GM12878 (cell line): ENCODE measurements at regions not wholly inside any gene's neighbourhood (a gene's known extent, or its start where the extent isn't known, plus 50 kb on each side); places are given as distances from the start of the nearest gene placed in this dataset.

Source experiments
- ATAC-seq: fragments of 200-7000 bp; cut with Tn5 transposase; 3 replicates; pipeline ENCODE4 v1.9.1; 2020; ENCODE audit warnings: mild to moderate bottlenecking, moderate library complexity
- BruUV-seq: library from RNA; stranded (reverse); fragments of 400-500 nt; replicated peaks from 2 replicates; lab custom pipeline; 2021; lab: Mats Ljungman, UMichigan
- CTCF ChIA-PET: fragments of 300-600 bp; sonication (Branson Sonifier 250); formaldehyde crosslinking; extraction: SDS; loops from one replicate; lab custom pipeline; 2021; ENCODE audit warnings: inconsistent platforms; lab: Yijun Ruan, JAX
- POLR2A ChIA-PET: fragments of 350-600 bp; formaldehyde crosslinking; extraction: SDS; loops from one replicate; lab custom pipeline; 2021; ENCODE audit warnings: inconsistent platforms; lab: Charles Lee
- RAD21 ChIA-PET: fragments of 300-600 bp; sonication (Branson Sonifier 250); formaldehyde crosslinking; loops from one replicate; lab custom pipeline; 2023; ENCODE audit warnings: antibody characterized with exemption; ENCODE audit not compliant: unreplicated experiment; lab: Charles Lee
- SMC1A ChIA-PET: fragments of 300-600 bp; sonication (Branson Sonifier 250); formaldehyde crosslinking; loops from one replicate; lab custom pipeline; 2023; ENCODE audit not compliant: unreplicated experiment, uncharacterized antibody; lab: Charles Lee
- DNase-seq: peaks from one replicate; pipeline ENCODE4 v3.0.0-alpha.2; 2011; ENCODE audit warnings: low read depth, low spot score
- FAIRE-seq: peaks from 3 replicates; lab custom pipeline; 2011; peaks lifted over from hg19 to GRCh38; lab: Jason Lieb, UNC
- H2AFZ ChIP-seq: 2 replicates; pipeline ENCODE4 v1.6.0; 2011; ENCODE audit warnings: low read depth, low read length, control low read depth; ENCODE audit not compliant: control insufficient read depth
- H3K27ac ChIP-seq: 2 replicates; pipeline ENCODE4 v1.5.1; 2011; ENCODE audit warnings: control low read depth; ENCODE audit not compliant: control insufficient read depth, insufficient read depth
- H3K27me3 ChIP-seq, 2 experiments: replicated peaks in 1 of 2; 2 replicates each; pipeline versions ENCODE4 v1.6.0 to v1.6.1; 2011; ENCODE audit warnings: low read length in 1 of 2; ENCODE audit not compliant: control insufficient read depth in 2 of 2, insufficient read depth in 2 of 2
- H3K36me3 ChIP-seq, 2 experiments: 2 replicates each; pipeline ENCODE4 v1.5.1; 2011; ENCODE audit warnings: low read length in 1 of 2; ENCODE audit not compliant: control insufficient read depth in 2 of 2, insufficient read depth in 2 of 2
- H3K4me1 ChIP-seq: 2 replicates; pipeline ENCODE4 v1.6.1; 2011; ENCODE audit warnings: mild to moderate bottlenecking, low read length, moderate library complexity, mixed read lengths; ENCODE audit not compliant: control insufficient read depth, insufficient read depth
- H3K4me2 ChIP-seq: 2 replicates; pipeline ENCODE4 v1.6.0; 2011; ENCODE audit warnings: control low read depth; ENCODE audit not compliant: control insufficient read depth, insufficient read depth
- H3K4me3 ChIP-seq: fragments of 200-600 bp; sonication (generic); 2 replicates; pipeline ENCODE4 v1.5.1; 2016
- H3K79me2 ChIP-seq: 2 replicates; pipeline ENCODE4 v1.6.0; 2011; ENCODE audit warnings: low read length; ENCODE audit not compliant: control insufficient read depth, insufficient read depth
- H3K9ac ChIP-seq: 2 replicates; pipeline ENCODE4 v1.8.0; 2011; ENCODE audit warnings: low read length, control low read depth, mixed read lengths; ENCODE audit not compliant: control insufficient read depth, insufficient read depth
- H3K9me3 ChIP-seq: replicated peaks from 3 replicates; pipeline ENCODE4 v1.5.1; 2011; ENCODE audit warnings: mild to moderate bottlenecking, low read length; ENCODE audit not compliant: control insufficient read depth, insufficient read depth
- H4K20me1 ChIP-seq: 2 replicates; pipeline ENCODE4 v1.6.0; 2011; ENCODE audit not compliant: control insufficient read depth, insufficient read depth
- BACH1 ChIP-seq: fragments of 450-650 bp; IDR thresholded peaks from 2 replicates; pipeline ENCODE4 v1.6.1; 2017; ENCODE audit warnings: mild to moderate bottlenecking, borderline replicate concordance
- GABPA ChIP-seq: IDR thresholded peaks from 2 replicates; pipeline ENCODE4 v1.6.1; 2014; ENCODE audit warnings: antibody characterized with exemption, low read depth, mild to moderate bottlenecking, inconsistent platforms
- GATAD2B ChIP-seq: fragments of 450-650 bp; conservative IDR thresholded peaks from 2 replicates; pipeline ENCODE4 v1.6.1; 2017; ENCODE audit warnings: low read depth, mild to moderate bottlenecking, moderate library complexity
- HCFC1 ChIP-seq: fragments of 150-350 bp; IDR thresholded peaks from 2 replicates; pipeline ENCODE4 v1.6.1; 2014; ENCODE audit warnings: low read length
- PML ChIP-seq: IDR thresholded peaks from 2 replicates; pipeline ENCODE4 v1.6.1; 2012; ENCODE audit warnings: low read length, inconsistent platforms
- POLR2A ChIP-seq: IDR thresholded peaks from 2 replicates; pipeline ENCODE4 v1.6.1; 2011; ENCODE audit warnings: low read depth, mild to moderate bottlenecking, low read length
- RCOR1 ChIP-seq: conservative IDR thresholded peaks from 2 replicates; pipeline ENCODE4 v1.6.1; 2012; ENCODE audit warnings: low read depth, low read length, improper control_type of control experiment
- RELA ChIP-seq: fragments of 450-650 bp; IDR thresholded peaks from 2 replicates; pipeline ENCODE4 v1.8.0; 2014; ENCODE audit warnings: borderline replicate concordance; ENCODE audit not compliant: partially characterized antibody
- SMAD5 ChIP-seq: IDR thresholded peaks from 2 replicates; pipeline ENCODE4 v1.6.1; 2016; ENCODE audit warnings: antibody characterized with exemption, low read depth
- SMARCA5 ChIP-seq: fragments of 450-650 bp; IDR thresholded peaks from 2 replicates; pipeline ENCODE4 v1.6.1; 2017; ENCODE audit warnings: mild to moderate bottlenecking
- SREBF1 ChIP-seq: IDR thresholded peaks from 2 replicates; pipeline ENCODE4 v1.6.1; 2012; ENCODE audit warnings: mild to moderate bottlenecking, low read length
- TARDBP ChIP-seq: IDR thresholded peaks from 2 replicates; pipeline ENCODE4 v1.6.1; 2016; ENCODE audit warnings: borderline replicate concordance
- ZNF622 ChIP-seq: fragments of 450-650 bp; IDR thresholded peaks from 2 replicates; pipeline ENCODE4 v1.6.1; 2017; ENCODE audit warnings: mild to moderate bottlenecking, inconsistent platforms
- WGBS: methylation state at CpG from one replicate; pipeline ENCODE4 v1.1.6; 2016; ENCODE audit warnings: low lambda C conversion rate; ENCODE audit not compliant: insufficient replicate concordance, insufficient coverage; ENCODE audit errors: missing lambda C conversion rate; 5-methylcytosine and 5-hydroxymethylcytosine counted together
- in situ Hi-C: fragments of 300-500 bp; cut with MboI; formaldehyde crosslinking; loops from 9 replicates; pipeline ENCODE4 v1.14.3; 2018; ENCODE audit warnings: mixed read lengths
- intact Hi-C: fragments of 100-400 bp; cut with micrococcal nuclease; formaldehyde crosslinking; loops from one replicate; pipeline ENCODE4 v1.14.2; 2022; ENCODE audit not compliant: unreplicated experiment
- TF ChIP-seq, protein P1 (sequence below): fragments of 450-650 bp; IDR thresholded peaks from 2 replicates; pipeline ENCODE4 v1.6.1; 2016; ENCODE audit warnings: mild to moderate bottlenecking
- TF ChIP-seq, protein P2 (sequence below): fragments of 150-350 bp; IDR thresholded peaks from 2 replicates; pipeline ENCODE4 v1.6.1; 2014; ENCODE audit warnings: mild to moderate bottlenecking, low read depth, low read length

DNA sequence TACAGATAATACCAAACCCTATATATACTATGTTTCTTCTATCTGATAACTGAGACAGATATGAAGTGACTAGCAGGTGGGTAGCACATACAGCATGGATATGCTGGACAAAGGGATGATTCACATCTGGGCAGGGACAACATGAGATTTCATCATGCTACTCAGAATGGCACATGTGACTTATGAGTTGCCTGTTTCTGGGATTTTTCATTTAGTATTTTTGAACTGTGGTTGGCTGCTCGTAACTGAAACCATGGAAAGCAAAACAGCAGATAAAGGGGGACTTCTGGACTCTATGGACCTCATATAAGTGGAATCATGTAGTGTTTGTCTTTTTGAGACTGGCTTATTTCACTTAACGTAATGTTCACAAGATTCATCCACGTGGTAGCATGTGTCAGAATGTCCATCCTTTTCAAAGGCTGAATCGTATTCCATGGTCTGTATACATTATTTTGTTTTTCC is 883.0 kb downstream of the TBC1D22A start:
- Histone ChIP-seq H4K20me1 (no peaks in the 10 kb centered on the region), H3K79me2 (no peaks in the 10 kb centered on the region), H3K9ac (no peak overlapping the region), H3K4me3 (no peak overlapping the region), H2AFZ (no peak overlapping the region), H3K4me2 (no peak overlapping the region), H3K36me3 (no peaks in the 10 kb centered on the region), H3K4me1 (no peaks in the 10 kb centered on the region), H3K27me3 (no peaks in the 10 kb centered on the region), H3K9me3 (no peaks in the 10 kb centered on the region; the same call in 2 of the 3 replicates), H3K27ac (no peak overlapping the region)
- 7% methylated on average over 4 of the region's 4 CpGs for WGBS
- intact Hi-C loops, result no loop called here
- in situ Hi-C loops, result no loop called here
- no peak for TF ChIP-seq HCFC1
- ChIA-PET SMC1A (no interaction called here), RAD21 (no interaction called here), POLR2A (no interaction called here), CTCF (no interaction called here)
- ATAC-seq (no peak), FAIRE-seq (no peak), DNase-seq (no peak)
- BruUV-seq, result no TSS peak

DNA sequence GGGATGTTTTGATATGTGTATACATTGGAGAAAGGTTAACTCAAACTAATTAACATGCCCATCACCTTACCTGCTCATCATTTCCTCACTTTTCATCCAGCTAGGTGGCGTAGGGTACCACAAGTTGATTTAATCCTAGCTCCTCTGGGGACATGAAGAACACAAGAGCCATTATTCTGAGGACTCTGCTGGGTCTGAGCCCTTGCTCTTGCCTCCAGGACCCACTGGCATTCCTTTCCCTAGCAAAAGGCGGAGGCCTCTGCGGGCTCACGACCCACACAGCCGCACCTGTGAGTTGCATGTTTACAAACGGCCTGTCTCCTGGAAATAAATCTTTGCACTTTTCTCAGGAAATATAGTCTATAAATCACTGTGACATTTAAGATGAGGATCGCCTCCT is 871.9 kb downstream of the TBC1D22A start:
- Histone ChIP-seq H3K4me3 (no peak overlapping the region), H3K79me2 (no peaks in the 10 kb centered on the region), H3K36me3 (no peaks in the 10 kb centered on the region), H3K9ac (no peak overlapping the region), H4K20me1 (no peaks in the 10 kb centered on the region), H3K4me1 (no peaks in the 10 kb centered on the region), H3K27ac (no peak overlapping the region)
- ATAC-seq (no peak), FAIRE-seq (no peak)
- ChIA-PET RAD21 (no interaction called here), CTCF (no interaction called here), POLR2A (no interaction called here), SMC1A (no interaction called here)
- 11% methylated on average over 7 of the region's 7 CpGs for WGBS
- intact Hi-C loops (no loop called here), in situ Hi-C loops (no loop called here)
- no TSS peak for BruUV-seq
- TF ChIP-seq GATAD2B (no peak), ZNF622 (no peak), POLR2A (no peak), BACH1 (no peak), PML (no peak), TARDBP (no peak), SMARCA5 (no peak), SMAD5 (no peak), RELA (no peak), RCOR1 (no peak), SREBF1 (no peak), GABPA (no peak)
- TF ChIP-seq, protein P1, sequence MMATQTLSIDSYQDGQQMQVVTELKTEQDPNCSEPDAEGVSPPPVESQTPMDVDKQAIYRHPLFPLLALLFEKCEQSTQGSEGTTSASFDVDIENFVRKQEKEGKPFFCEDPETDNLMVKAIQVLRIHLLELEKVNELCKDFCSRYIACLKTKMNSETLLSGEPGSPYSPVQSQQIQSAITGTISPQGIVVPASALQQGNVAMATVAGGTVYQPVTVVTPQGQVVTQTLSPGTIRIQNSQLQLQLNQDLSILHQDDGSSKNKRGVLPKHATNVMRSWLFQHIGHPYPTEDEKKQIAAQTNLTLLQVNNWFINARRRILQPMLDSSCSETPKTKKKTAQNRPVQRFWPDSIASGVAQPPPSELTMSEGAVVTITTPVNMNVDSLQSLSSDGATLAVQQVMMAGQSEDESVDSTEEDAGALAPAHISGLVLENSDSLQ, result no peak
- TF ChIP-seq, protein P2, sequence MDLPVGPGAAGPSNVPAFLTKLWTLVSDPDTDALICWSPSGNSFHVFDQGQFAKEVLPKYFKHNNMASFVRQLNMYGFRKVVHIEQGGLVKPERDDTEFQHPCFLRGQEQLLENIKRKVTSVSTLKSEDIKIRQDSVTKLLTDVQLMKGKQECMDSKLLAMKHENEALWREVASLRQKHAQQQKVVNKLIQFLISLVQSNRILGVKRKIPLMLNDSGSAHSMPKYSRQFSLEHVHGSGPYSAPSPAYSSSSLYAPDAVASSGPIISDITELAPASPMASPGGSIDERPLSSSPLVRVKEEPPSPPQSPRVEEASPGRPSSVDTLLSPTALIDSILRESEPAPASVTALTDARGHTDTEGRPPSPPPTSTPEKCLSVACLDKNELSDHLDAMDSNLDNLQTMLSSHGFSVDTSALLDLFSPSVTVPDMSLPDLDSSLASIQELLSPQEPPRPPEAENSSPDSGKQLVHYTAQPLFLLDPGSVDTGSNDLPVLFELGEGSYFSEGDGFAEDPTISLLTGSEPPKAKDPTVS, result no peak
- TF ChIP-seq, all 136 proteins: peak for 0
- H3K4me2 ChIP-seq, result no peak overlapping the region
- H3K27me3 ChIP-seq, result no peaks in the 10 kb centered on the region
- H2AFZ ChIP-seq, result no peak overlapping the region
- DNase-seq, result no peak
- no peaks in the 10 kb centered on the region; the same call in 2 of the 3 replicates for H3K9me3 ChIP-seq
